ENCODE measurements at regions not wholly inside any gene's neighbourhood (a gene's known extent, or its start where the extent isn't known, plus 50 kb on each side); places are given as distances from the start of the nearest gene placed in this dataset.

- H3K9me3 ChIP-seq = no peaks in the 10 kb centered on the region
Measured at GRCh38 chr14:76657846-76658245, 103.4 kb upstream of the VASH1 start.

GRCh38 chr14:76662580-76662979, 98.7 kb upstream of the VASH1 start:
- Histone ChIP-seq H3K27me3 (peaks cover 0 to 4% (median 0%) of the 10 kb centered on the region in 4 donors), H3K4me1 (no peaks in the 10 kb centered on the region), H3K27ac (no peak overlapping the region), H3K4me3 (no peak overlapping the region), H3K9me3 (no peaks in the 10 kb centered on the region), H3K36me3 (no peaks in the 10 kb centered on the region)
- no peak for TF ChIP-seq CTCF (IDR thresholded peaks at IDR 0.05)
- 90 to 95% methylated on average over 4 of the region's 4 CpGs for WGBS, 2 donors
- intact Hi-C loops (cut with DNase I) = no loop called here
- FAIRE-seq (no peak), ATAC-seq (no peak), DNase-seq (no peak)

More at GRCh38 chr14:76657846-76658245, 103.4 kb upstream of the VASH1 start:
- no peaks in the 10 kb centered on the region for H3K4me1 ChIP-seq
- DNase-seq (no peak), ATAC-seq (no peak), FAIRE-seq (no peak)
- no peak for TF ChIP-seq CTCF (IDR thresholded peaks at IDR 0.05)
- H3K4me3 ChIP-seq = no peak overlapping the region
- no peak overlapping the region for H3K27ac ChIP-seq
- H3K27me3 ChIP-seq = peaks cover 0 to 4% (median 0%) of the 10 kb centered on the region in 4 donors
- H3K36me3 ChIP-seq = no peaks in the 10 kb centered on the region
- intact Hi-C loops (cut with DNase I) = no loop called here

GRCh38 chr14:76664790-76665189, 96.5 kb upstream of the VASH1 start:
- Histone ChIP-seq H3K27me3 (no peaks in the 10 kb centered on the region), H3K9me3 (no peaks in the 10 kb centered on the region), H3K4me1 (no peaks in the 10 kb centered on the region), H3K27ac (no peak overlapping the region), H3K4me3 (no peak overlapping the region), H3K36me3 (no peaks in the 10 kb centered on the region)
- WGBS, 2 donors = 82 to 86% methylated on average over 4 of the region's 4 CpGs
- ATAC-seq (no peak), FAIRE-seq (no peak), DNase-seq (no peak)
- no peak for TF ChIP-seq CTCF (IDR thresholded peaks at IDR 0.05)
- intact Hi-C loops (cut with DNase I) = no loop called here

GRCh38 chr14:76666746-76667145, 94.5 kb upstream of the VASH1 start:
- FAIRE-seq (no peak), ATAC-seq (no peak), DNase-seq (no peak)
- H3K27ac ChIP-seq = no peak overlapping the region
- intact Hi-C loops (cut with DNase I) = no loop called here
- TF ChIP-seq CTCF (IDR thresholded peaks at IDR 0.05) = no peak
- no peaks in the 10 kb centered on the region for H3K27me3 ChIP-seq
- no peaks in the 10 kb centered on the region for H3K4me1 ChIP-seq
- H3K4me3 ChIP-seq = no peak overlapping the region
- WGBS, 2 donors = 41 to 47% methylated on average over 5 of the region's 5 CpGs
- H3K36me3 ChIP-seq = no peaks in the 10 kb centered on the region
- no peaks in the 10 kb centered on the region for H3K9me3 ChIP-seq

GRCh38 chr14:76669770-76670169, 91.5 kb upstream of the VASH1 start:
- H3K9me3 ChIP-seq = no peaks in the 10 kb centered on the region
- ATAC-seq (no peak), FAIRE-seq (no peak), DNase-seq (no peak)
- H3K4me1 ChIP-seq = no peaks in the 10 kb centered on the region
- no peak overlapping the region for H3K27ac ChIP-seq
- intact Hi-C loops (cut with DNase I) = no loop called here
- no peaks in the 10 kb centered on the region for H3K36me3 ChIP-seq
- no peak overlapping the region for H3K4me3 ChIP-seq
- no peak for TF ChIP-seq CTCF (IDR thresholded peaks at IDR 0.05)
- no peaks in the 10 kb centered on the region for H3K27me3 ChIP-seq
